AG04450 (cell line): ENCODE measurements at regions not wholly inside any gene's neighbourhood (a gene's known extent, or its start where the extent isn't known, plus 50 kb on each side); places are given as distances from the start of the nearest gene placed in this dataset.

Experiments used
- CTCF ChIA-PET: fragments of 300-600, 350-600 bp; formaldehyde crosslinking; extraction: SDS; loops from one replicate; lab custom pipeline; 2022; ENCODE audit warnings: antibody characterized with exemption, inconsistent platforms; lab: Charles Lee
- POLR2A ChIA-PET: fragments of 350-600 bp; formaldehyde crosslinking; extraction: SDS; loops from one replicate; lab custom pipeline; 2021; ENCODE audit warnings: antibody characterized with exemption, inconsistent platforms; lab: Yijun Ruan, JAX
- DNase-seq: peaks from one replicate; pipeline ENCODE4 v3.0.0-alpha.2; 2011; ENCODE audit warnings: low read depth, low spot score
- H3K27ac ChIP-seq: one replicate; pipeline ENCODE4 v1.5.1; 2012; ENCODE audit warnings: low read depth, low read length, control low read depth
- H3K27me3 ChIP-seq: one replicate; pipeline ENCODE4 v1.6.0; 2012; ENCODE audit warnings: low read length; ENCODE audit not compliant: control insufficient read depth, insufficient read depth
- H3K4me3 ChIP-seq: 2 replicates; pipeline ENCODE4 v1.5.1; 2011; ENCODE audit warnings: mild to moderate bottlenecking, low read depth, low read length, control low read depth
- H3K9me3 ChIP-seq: 2 replicates; pipeline ENCODE4 v1.5.1; 2012; ENCODE audit warnings: low read length; ENCODE audit not compliant: control insufficient read depth, insufficient read depth
- TF ChIP-seq, protein P1 (sequence below): IDR thresholded peaks from 2 replicates; pipeline ENCODE4 v1.5.1; 2011; ENCODE audit warnings: low read depth, low read length, control low read depth, inconsistent platforms

DNA sequence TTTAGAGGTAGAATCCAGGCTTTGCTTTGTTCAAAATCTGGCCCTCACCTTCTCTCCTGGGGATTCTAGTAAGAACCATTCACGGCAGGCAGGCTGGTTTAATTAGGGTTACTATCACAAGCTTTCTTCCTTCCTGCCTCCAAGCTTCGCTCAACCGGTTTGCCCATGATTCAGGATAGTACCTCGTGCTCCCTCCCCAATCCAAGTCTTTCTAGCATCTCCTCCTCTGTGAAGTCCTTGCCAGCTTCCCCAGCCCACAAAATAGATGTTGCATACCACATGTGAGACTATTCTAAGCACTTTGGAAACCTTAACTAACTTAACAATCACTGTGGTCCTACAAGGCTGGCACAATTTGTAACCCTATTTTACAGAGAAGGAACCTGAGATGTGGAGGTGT, 135.1 kb downstream of the SOCS6 start:
- CTCF ChIA-PET = interaction anchor here (1.5 to 5.9 kb wide), 2 partner anchors 10 to 229 kb away, joined by 6 to 38 read pairs; no protein-coding TSS in a partner anchor
- POLR2A ChIA-PET = no interaction called here
- no peak overlapping the region for H3K27ac ChIP-seq
- TF ChIP-seq, protein P1, sequence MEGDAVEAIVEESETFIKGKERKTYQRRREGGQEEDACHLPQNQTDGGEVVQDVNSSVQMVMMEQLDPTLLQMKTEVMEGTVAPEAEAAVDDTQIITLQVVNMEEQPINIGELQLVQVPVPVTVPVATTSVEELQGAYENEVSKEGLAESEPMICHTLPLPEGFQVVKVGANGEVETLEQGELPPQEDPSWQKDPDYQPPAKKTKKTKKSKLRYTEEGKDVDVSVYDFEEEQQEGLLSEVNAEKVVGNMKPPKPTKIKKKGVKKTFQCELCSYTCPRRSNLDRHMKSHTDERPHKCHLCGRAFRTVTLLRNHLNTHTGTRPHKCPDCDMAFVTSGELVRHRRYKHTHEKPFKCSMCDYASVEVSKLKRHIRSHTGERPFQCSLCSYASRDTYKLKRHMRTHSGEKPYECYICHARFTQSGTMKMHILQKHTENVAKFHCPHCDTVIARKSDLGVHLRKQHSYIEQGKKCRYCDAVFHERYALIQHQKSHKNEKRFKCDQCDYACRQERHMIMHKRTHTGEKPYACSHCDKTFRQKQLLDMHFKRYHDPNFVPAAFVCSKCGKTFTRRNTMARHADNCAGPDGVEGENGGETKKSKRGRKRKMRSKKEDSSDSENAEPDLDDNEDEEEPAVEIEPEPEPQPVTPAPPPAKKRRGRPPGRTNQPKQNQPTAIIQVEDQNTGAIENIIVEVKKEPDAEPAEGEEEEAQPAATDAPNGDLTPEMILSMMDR = no peak
- no peak for DNase-seq
- no peaks in the 10 kb centered on the region for H3K27me3 ChIP-seq
- H3K4me3 ChIP-seq = no peak overlapping the region
- no peaks in the 10 kb centered on the region for H3K9me3 ChIP-seq

DNA sequence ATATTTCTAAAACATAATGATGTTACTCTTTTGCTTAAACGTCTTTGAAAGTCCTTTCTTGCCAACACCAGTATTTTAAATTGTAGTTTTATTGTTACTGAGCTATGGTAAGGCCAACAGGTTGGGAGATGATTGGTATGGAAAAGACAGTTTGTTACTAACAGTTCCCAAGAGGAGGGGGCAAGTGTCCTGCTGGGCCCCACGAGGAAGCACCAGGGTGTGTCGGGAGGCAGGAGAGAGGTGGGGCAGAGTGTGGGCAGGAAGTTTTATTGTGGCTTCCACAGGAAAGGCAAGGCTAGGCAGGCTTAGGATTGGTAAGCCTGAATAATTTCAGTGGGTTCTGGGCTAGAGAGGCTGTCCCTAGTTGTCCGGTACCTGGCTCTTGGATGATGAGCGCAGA, 134.3 kb downstream of the SOCS6 start:
- ChIA-PET CTCF (interaction anchor here (0.7 to 5.9 kb wide), 4 partner anchors 11 to 228 kb away, joined by 3 to 38 read pairs (median 4); no protein-coding TSS in a partner anchor), POLR2A (interaction anchor here (1.5 kb wide), 1 partner anchor 38 kb away, joined by 7 read pairs; no protein-coding TSS in a partner anchor)
- TF ChIP-seq, protein P1 = no peak
- no peak for DNase-seq
- Histone ChIP-seq H3K4me3 (no peak overlapping the region), H3K27me3 (no peaks in the 10 kb centered on the region), H3K27ac (no peak overlapping the region), H3K9me3 (no peaks in the 10 kb centered on the region)

DNA sequence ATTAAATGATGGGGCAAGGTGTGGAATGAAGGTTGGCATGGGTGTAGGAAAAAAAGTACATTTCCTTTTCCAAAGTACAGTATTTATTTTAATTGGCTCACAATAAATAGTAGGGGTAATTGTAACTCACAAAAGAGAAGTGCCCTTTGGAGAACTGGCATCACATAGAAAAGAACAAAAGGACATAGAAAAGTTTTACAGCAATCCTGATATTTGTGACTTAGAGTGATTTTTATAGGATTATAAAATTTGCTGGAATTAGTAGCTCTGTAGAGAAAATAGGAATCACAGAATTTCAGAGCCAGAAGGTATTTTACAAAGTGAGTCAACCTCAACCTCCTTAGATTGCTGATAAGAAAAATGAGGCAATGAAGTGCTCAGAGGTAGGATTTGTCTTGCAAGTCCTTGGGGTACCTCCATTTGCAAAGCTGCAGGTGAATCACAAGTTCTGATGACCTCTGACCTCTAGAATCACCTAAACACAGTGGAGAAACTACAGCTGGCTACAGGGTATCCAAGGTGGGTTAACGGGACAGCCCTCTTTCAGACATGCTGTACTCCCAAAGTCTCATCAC, 133.6 kb downstream of the SOCS6 start:
- H3K9me3 ChIP-seq = no peaks in the 10 kb centered on the region
- no peak for DNase-seq
- ChIA-PET POLR2A (interaction anchor here (0.6 to 1.8 kb wide), 4 partner anchors 8 to 38 kb away, joined by 3 to 8 read pairs (median 6); no protein-coding TSS in a partner anchor), CTCF (interaction anchor here (0.7 to 5.9 kb wide), 9 partner anchors 11 to 235 kb away, joined by 3 to 38 read pairs (median 3); no protein-coding TSS in a partner anchor)
- no peak overlapping the region for H3K27ac ChIP-seq
- no peaks in the 10 kb centered on the region for H3K27me3 ChIP-seq
- H3K4me3 ChIP-seq = no peak overlapping the region
- TF ChIP-seq, protein P1 = no peak

DNA sequence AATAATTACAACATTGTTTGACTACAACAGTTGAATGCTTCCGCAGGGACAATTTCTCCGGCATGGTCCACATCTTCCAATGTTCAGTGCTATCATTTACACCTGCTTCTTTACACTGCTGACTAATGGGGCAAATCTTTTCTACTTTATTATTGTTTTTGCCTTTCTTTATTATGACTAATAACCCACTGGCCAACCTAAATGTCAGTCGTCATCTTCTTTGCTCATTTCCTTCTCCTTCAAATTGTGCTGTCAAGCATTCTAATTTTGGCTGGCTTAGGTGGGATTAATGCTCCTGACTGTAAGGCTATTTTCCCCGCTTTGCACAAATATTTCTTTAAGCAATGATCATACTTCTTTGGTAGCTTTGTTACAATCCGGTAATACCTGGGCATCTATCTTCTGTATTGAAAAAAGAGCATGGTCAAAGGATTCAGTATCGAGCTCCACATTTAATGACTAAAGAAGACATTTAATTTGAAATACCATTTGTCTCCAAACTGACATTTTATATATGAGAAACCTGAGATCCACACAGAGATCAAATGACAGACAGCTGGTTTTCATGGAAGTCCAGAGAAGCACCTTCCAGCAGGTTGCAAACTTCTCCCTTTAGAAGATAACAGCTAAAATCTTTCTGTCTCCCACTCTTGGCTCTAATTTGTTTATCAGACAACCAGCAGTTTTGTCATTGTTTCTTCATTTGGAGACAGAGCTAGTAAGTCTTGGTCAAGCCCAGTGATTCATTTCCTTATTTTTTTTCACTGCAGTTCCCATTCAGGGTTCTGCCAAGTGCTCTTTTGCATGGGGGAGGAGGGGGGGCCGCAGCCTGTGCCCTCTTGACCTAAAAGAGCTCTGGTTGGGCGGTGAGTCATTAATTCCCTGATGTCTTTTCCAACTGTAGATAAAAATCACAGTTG, 132.9 kb downstream of the SOCS6 start:
- no peak overlapping the region for H3K4me3 ChIP-seq
- POLR2A ChIA-PET = interaction anchor here (0.6 to 1.8 kb wide), 4 partner anchors 9 to 37 kb away, joined by 3 to 8 read pairs (median 6); no protein-coding TSS in a partner anchor

More for the DNA sequence above, 132.9 kb downstream of the SOCS6 start:
- TF ChIP-seq, protein P1 = no peak
- Histone ChIP-seq H3K27me3 (no peaks in the 10 kb centered on the region), H3K27ac (no peak overlapping the region), H3K9me3 (no peaks in the 10 kb centered on the region)
- peak; percentile 63 for DNase-seq
- CTCF ChIA-PET = interaction anchor here (0.7 to 5.9 kb wide), 8 partner anchors 12 to 234 kb away, joined by 3 to 38 read pairs (median 4); no protein-coding TSS in a partner anchor
